H1 (cell line): ENCODE measurements at regions not wholly inside any gene's neighbourhood (a gene's known extent, or its start where the extent isn't known, plus 50 kb on each side); places are given as distances from the start of the nearest gene placed in this dataset.
"Not testable (repeated sequence)": the region's sequence is repeated elsewhere in the genome, so short reads cannot be mapped to it uniquely, and the experiment has no call there.

Source experiments
- CTCF ChIA-PET: fragments of 300-600 bp; sonication (Branson Sonifier 250); formaldehyde crosslinking; loops from one replicate; lab custom pipeline; 2021; ENCODE audit not compliant: partially characterized antibody; lab: Charles Lee
- POLR2A ChIA-PET: fragments of 300-600 bp; sonication (Branson Sonifier 250); formaldehyde crosslinking; loops from one replicate; lab custom pipeline; 2021; ENCODE audit warnings: inconsistent platforms; ENCODE audit not compliant: partially characterized antibody; lab: Charles Lee
- DNase-seq, 2 experiments: peaks; one replicate each; pipeline versions ENCODE4 v3.0.0 to v3.0.0-alpha.2; 2010 to 2022; ENCODE audit warnings: low spot score in 2 of 2, low read depth in 1 of 2, mixed read lengths in 1 of 2
- FAIRE-seq: peaks from 2 replicates; lab custom pipeline; 2011; peaks lifted over from hg19 to GRCh38; lab: Jason Lieb, UNC
- H2AFZ ChIP-seq: 2 replicates; pipeline ENCODE4 v1.8.1; 2012; ENCODE audit warnings: low read length, inconsistent platforms
- H2AK5ac ChIP-seq: 2 replicates; pipeline ENCODE4 v1.6.1; 2013; ENCODE audit warnings: low read depth, low read length
- H2BK120ac ChIP-seq: replicated peaks from 2 replicates; pipeline ENCODE3; 2013; ENCODE audit warnings: low read depth, low read length, inconsistent platforms
- H2BK12ac ChIP-seq: 2 replicates; pipeline ENCODE4 v1.6.1; 2013; ENCODE audit warnings: low read depth, low read length
- H2BK15ac ChIP-seq: 2 replicates; pipeline ENCODE4 v1.6.1; 2013; ENCODE audit warnings: low read length
- H2BK20ac ChIP-seq: 2 replicates; pipeline ENCODE4 v1.6.1; 2013; ENCODE audit warnings: low read length
- H2BK5ac ChIP-seq: 2 replicates; pipeline ENCODE4 v1.6.1; 2013; ENCODE audit warnings: low read depth, low read length
- H3K14ac ChIP-seq: 2 replicates; pipeline ENCODE4 v1.6.1; 2013; ENCODE audit warnings: inconsistent platforms; ENCODE audit not compliant: insufficient read length
- H3K18ac ChIP-seq: 2 replicates; pipeline ENCODE4 v1.6.1; 2013; ENCODE audit warnings: low read length; ENCODE audit errors: extremely low read depth
- H3K23ac ChIP-seq: 2 replicates; pipeline ENCODE4 v1.6.1; 2013; ENCODE audit warnings: inconsistent platforms; ENCODE audit not compliant: insufficient read length
- H3K23me2 ChIP-seq: 2 replicates; pipeline ENCODE4 v1.6.1; 2013; ENCODE audit warnings: low read depth, low read length
- H3K27ac ChIP-seq: 2 replicates; pipeline ENCODE4 v1.6.1; 2011; ENCODE audit warnings: low read depth, low read length, inconsistent platforms
- H3K27me3 ChIP-seq, 4 experiments: replicated peaks in 1 of 4; 1 replicate in 1 of 4; 2 replicates in 3 of 4; pipeline versions ENCODE4 v1.6.1 to v1.8.1; 2011 to 2013; ENCODE audit warnings: low read length in 3 of 4, mild to moderate bottlenecking in 3 of 4, inconsistent platforms in 2 of 4, mixed read lengths in 2 of 4, moderate library complexity in 1 of 4; ENCODE audit not compliant: control insufficient read depth in 3 of 4, insufficient read depth in 3 of 4; ENCODE audit errors: extremely low read depth in 1 of 4
- H3K36me3 ChIP-seq, 4 experiments: 2 replicates each; pipeline versions ENCODE4 v1.6.1 to v1.8.1; 2011 to 2013; ENCODE audit warnings: mild to moderate bottlenecking in 4 of 4, low read length in 3 of 4, moderate library complexity in 2 of 4, control low read depth in 1 of 4, inconsistent platforms in 1 of 4; ENCODE audit not compliant: insufficient read depth in 4 of 4, control insufficient read depth in 2 of 4
- H3K4ac ChIP-seq: replicated peaks from 2 replicates; pipeline ENCODE3; 2013; ENCODE audit warnings: low read length, low read depth, mixed read lengths, inconsistent platforms; ENCODE audit not compliant: insufficient read length
- H3K4me1 ChIP-seq, 4 experiments: replicated peaks in 1 of 4; 1 replicate in 1 of 4; 2 replicates in 3 of 4; pipeline versions ENCODE4 v1.6.1 to v1.8.1; 2011 to 2013; ENCODE audit warnings: low read length in 3 of 4, inconsistent platforms in 2 of 4, mixed read lengths in 1 of 4; ENCODE audit not compliant: insufficient read depth in 4 of 4, control insufficient read depth in 3 of 4
- H3K4me2 ChIP-seq, 2 experiments: 2 replicates each; pipeline versions ENCODE4 v1.6.1 to v1.8.1; 2011 to 2013; ENCODE audit warnings: low read depth in 2 of 2, low read length in 2 of 2, control low read depth in 1 of 2, inconsistent platforms in 1 of 2, mild to moderate bottlenecking in 1 of 2; ENCODE audit not compliant: insufficient read depth in 1 of 2
- H3K4me3 ChIP-seq, 4 experiments: fragments of 200-600, 300-600 bp in 1 of 4; sonication (generic), shearing (Covaris generic), sonication (Bioruptor Twin) in 1 of 4; 2 replicates each; pipeline versions ENCODE4 v1.5.1 to v1.8.1; 2011 to 2016; ENCODE audit warnings: low read length in 4 of 4, low read depth in 3 of 4, control low read depth in 2 of 4, inconsistent platforms in 2 of 4, mild to moderate bottlenecking in 2 of 4, mixed read lengths in 1 of 4, moderate library complexity in 1 of 4; ENCODE audit not compliant: insufficient read depth in 2 of 4; ENCODE audit errors: extremely low read depth in 1 of 4
- H3K56ac ChIP-seq: replicated peaks from 2 replicates; pipeline ENCODE3; 2013; ENCODE audit warnings: low read depth, mild to moderate bottlenecking, mixed read lengths, low read length, inconsistent platforms; ENCODE audit not compliant: insufficient read length
- H3K79me1 ChIP-seq: 2 replicates; pipeline ENCODE4 v1.6.1; 2013; ENCODE audit warnings: low read depth, low read length, control low read depth
- H3K79me2 ChIP-seq, 2 experiments: 2 replicates each; pipeline versions ENCODE4 v1.6.1 to v1.8.1; 2012 to 2013; ENCODE audit warnings: low read length in 2 of 2, mild to moderate bottlenecking in 2 of 2, inconsistent platforms in 1 of 2; ENCODE audit not compliant: insufficient read depth in 2 of 2, control insufficient read depth in 1 of 2
- H3K9ac ChIP-seq, 4 experiments: replicated peaks in 1 of 4; 1 replicate in 1 of 4; 2 replicates in 3 of 4; pipeline versions ENCODE4 v1.6.1 to v1.8.1; 2011 to 2013; ENCODE audit warnings: low read depth in 3 of 4, low read length in 3 of 4, control low read depth in 2 of 4, mild to moderate bottlenecking in 2 of 4, moderate library complexity in 2 of 4, inconsistent platforms in 1 of 4; ENCODE audit errors: extremely low read depth in 1 of 4
- H3K9me3 ChIP-seq, 2 experiments: 2 replicates each; pipeline versions ENCODE4 v1.6.1 to v1.8.1; 2012 to 2013; ENCODE audit warnings: mild to moderate bottlenecking in 2 of 2, moderate library complexity in 2 of 2, control low read depth in 1 of 2, inconsistent platforms in 1 of 2, low read depth in 1 of 2, low read length in 1 of 2, mixed read lengths in 1 of 2; ENCODE audit not compliant: insufficient read depth in 2 of 2
- H4K20me1 ChIP-seq, 2 experiments: replicated peaks in 1 of 2; 2 replicates each; pipeline versions ENCODE3 to v1.8.1; 2011 to 2013; ENCODE audit warnings: inconsistent platforms in 2 of 2, low read length in 2 of 2, mild to moderate bottlenecking in 1 of 2; ENCODE audit not compliant: insufficient read depth in 2 of 2, control insufficient read depth in 1 of 2
- H4K5ac ChIP-seq: 2 replicates; pipeline ENCODE4 v1.6.1; 2013; ENCODE audit warnings: low read length, low read depth, mixed read lengths, inconsistent platforms; ENCODE audit not compliant: insufficient read length
- H4K8ac ChIP-seq: 2 replicates; pipeline ENCODE4 v1.8.0; 2013; ENCODE audit warnings: mild to moderate bottlenecking, moderate library complexity, low read length, inconsistent platforms; ENCODE audit not compliant: insufficient read depth; ENCODE audit errors: extremely low read depth
- H4K91ac ChIP-seq: replicated peaks from 2 replicates; pipeline ENCODE3; 2013; ENCODE audit warnings: low read length, mixed read lengths, inconsistent platforms; ENCODE audit not compliant: insufficient read length
- WGBS, 2 experiments: shearing (Covaris generic) in 1 of 2; methylation state at CpG; one replicate each; pipeline versions ENCODE4 v1.1.6 to v1.1.7; 2013 to 2015; ENCODE audit warnings: low lambda C conversion rate in 2 of 2, mixed read lengths in 2 of 2, inconsistent platforms in 1 of 2, low coverage in 1 of 2, missing lambda C conversion rate in 1 of 2; ENCODE audit not compliant: insufficient replicate concordance in 2 of 2, insufficient coverage in 1 of 2, insufficient read length in 1 of 2; ENCODE audit errors: extremely low coverage in 1 of 2, missing lambda C conversion rate in 1 of 2; 5-methylcytosine and 5-hydroxymethylcytosine counted together

GRCh38 chr2:91744700-91745141 lies 3053.2 kb downstream of the RPIA start:
- H4K8ac ChIP-seq, H2AK5ac ChIP-seq, H2BK12ac ChIP-seq, FAIRE-seq, H2BK15ac ChIP-seq, H3K27ac ChIP-seq, H3K23me2 ChIP-seq, H3K79me2 ChIP-seq, H3K14ac ChIP-seq, H2AFZ ChIP-seq, H3K4ac ChIP-seq, H3K36me3 ChIP-seq, H3K4me1 ChIP-seq, H3K23ac ChIP-seq, H3K27me3 ChIP-seq, POLR2A ChIA-PET, H4K91ac ChIP-seq, CTCF ChIA-PET, H2BK120ac ChIP-seq, H4K20me1 ChIP-seq, H3K4me3 ChIP-seq, H4K5ac ChIP-seq, H3K18ac ChIP-seq, H3K9ac ChIP-seq, H2BK20ac ChIP-seq, H2BK5ac ChIP-seq, H3K56ac ChIP-seq, H3K79me1 ChIP-seq: not testable (repeated sequence)
- Histone ChIP-seq H3K9me3 (peaks cover 10 to 57% of the 10 kb centered on the region in 2 experiments; a peak in 2 of 4 replicates), H3K4me2 (peak overlapping the region in 1 of 2 experiments; percentile 47; a peak in 1 of 4 replicates)
- WGBS, 2 experiments: 84% methylated on average over 9 of the region's 16 CpGs; no CpG with 5 or more reads in 1 of the 2 experiments
- DNase-seq: peak in 1 of 2 experiments; percentile 57
